ENCODE measurements at regions not wholly inside any gene's neighbourhood (a gene's known extent, or its start where the extent isn't known, plus 50 kb on each side); places are given as distances from the start of the nearest gene placed in this dataset.

GRCh38 chr5:124546643-124547042, 199.8 kb downstream of the ZNF608 start:
- Histone ChIP-seq H3K4me3 (no peak overlapping the region), H3K9me3 (replicated peaks in 1 of 11) (peaks cover 0 to under 1% (median 0%) of the 10 kb centered on the region in 11 experiments; a peak in 1 of 22 replicates), H3K4me1 (peaks cover 0 to 8% (median 5%) of the 10 kb centered on the region in 10 experiments; a peak in 7 of 20 replicates), H3K36me3 (no peaks in the 10 kb centered on the region), H3K9ac (no peak overlapping the region), H4K20me1 (no peaks in the 10 kb centered on the region), H3K4me2 (no peak overlapping the region), H3K27ac (no peak overlapping the region), H3K27me3 (no peaks in the 10 kb centered on the region)
- no peak for TF ChIP-seq Cebpa-rat (IDR thresholded peaks at IDR 0.05)

- Histone ChIP-seq H3K4me2 (peak overlapping the region in 8 of 11 experiments; percentile 7 to 48 (median 26); a peak in 10 of 22 replicates), H3K4me1 (peaks cover 0 to 8% (median 5%) of the 10 kb centered on the region in 10 experiments; a peak in 7 of 20 replicates), H3K4me3 (no peak overlapping the region), H3K27ac (no peak overlapping the region), H3K27me3 (no peaks in the 10 kb centered on the region), H4K20me1 (no peaks in the 10 kb centered on the region), H3K36me3 (no peaks in the 10 kb centered on the region), H3K9me3 (replicated peaks in 1 of 11) (peaks cover 0 to 5% (median 0%) of the 10 kb centered on the region in 11 experiments; a peak in 1 of 22 replicates), H3K9ac (no peak overlapping the region)
- no peak for TF ChIP-seq Cebpa-rat (IDR thresholded peaks at IDR 0.05)
Measured at GRCh38 chr5:124544366-124545055, 201.9 kb downstream of the ZNF608 start.

GRCh38 chr5:124538931-124539330, 207.5 kb downstream of the ZNF608 start:
- Histone ChIP-seq H3K4me3 (no peak overlapping the region), H3K4me1 (peaks cover 0 to 42% (median 0%) of the 10 kb centered on the region in 10 experiments; a peak in 4 of 20 replicates), H3K27me3 (no peaks in the 10 kb centered on the region), H3K4me2 (peak overlapping the region in 2 of 11 experiments; percentile 41 to 56; a peak in 2 of 22 replicates), H3K9me3 (replicated peaks in 1 of 11) (peaks cover 0 to 29% (median 3%) of the 10 kb centered on the region in 11 experiments; a peak in 7 of 22 replicates), H4K20me1 (no peaks in the 10 kb centered on the region), H3K36me3 (no peaks in the 10 kb centered on the region), H3K27ac (peak overlapping the region in 2 of 11 experiments; percentile 60 to 80; a peak in 1 of 22 replicates), H3K9ac (no peak overlapping the region)
- TF ChIP-seq Cebpa-rat (IDR thresholded peaks at IDR 0.05), result no peak

GRCh38 chr5:124538191-124538590, 208.2 kb downstream of the ZNF608 start:
- no peak for TF ChIP-seq Cebpa-rat (IDR thresholded peaks at IDR 0.05)
- no peaks in the 10 kb centered on the region for H3K27me3 ChIP-seq
- H3K36me3 ChIP-seq, result no peaks in the 10 kb centered on the region
- no peak overlapping the region for H3K4me3 ChIP-seq
- peaks cover 0 to 42% (median 0%) of the 10 kb centered on the region in 10 experiments; a peak in 4 of 20 replicates for H3K4me1 ChIP-seq
- no peak overlapping the region for H3K9ac ChIP-seq
- no peaks in the 10 kb centered on the region for H4K20me1 ChIP-seq
- peaks cover 0 to 29% (median 3%) of the 10 kb centered on the region in 11 experiments; a peak in 7 of 22 replicates for H3K9me3 ChIP-seq (replicated peaks in 1 of 11)
- H3K27ac ChIP-seq, result peak overlapping the region in 2 of 11 experiments; percentile 60 to 80; a peak in 3 of 22 replicates
- H3K4me2 ChIP-seq, result peak overlapping the region in 2 of 11 experiments; percentile 41 to 56; a peak in 5 of 22 replicates

GRCh38 chr5:124537522-124537921, 208.9 kb downstream of the ZNF608 start:
- peaks cover 0 to 29% (median 3%) of the 10 kb centered on the region in 11 experiments; a peak in 7 of 22 replicates for H3K9me3 ChIP-seq (replicated peaks in 1 of 11)
- peak overlapping the region in 3 of 11 experiments; percentile 1 to 80 (median 60); a peak in 3 of 22 replicates for H3K27ac ChIP-seq
- H3K36me3 ChIP-seq, result no peaks in the 10 kb centered on the region
- no peak for TF ChIP-seq Cebpa-rat (IDR thresholded peaks at IDR 0.05)
- H3K9ac ChIP-seq, result no peak overlapping the region
- peaks cover 0 to 42% (median 0%) of the 10 kb centered on the region in 10 experiments; a peak in 4 of 20 replicates for H3K4me1 ChIP-seq
- H3K27me3 ChIP-seq, result no peaks in the 10 kb centered on the region
- H3K4me2 ChIP-seq, result peak overlapping the region in 2 of 11 experiments; percentile 41 to 56; a peak in 4 of 22 replicates
- H4K20me1 ChIP-seq, result no peaks in the 10 kb centered on the region
- H3K4me3 ChIP-seq, result no peak overlapping the region

GRCh38 chr5:124537107-124537506, 209.3 kb downstream of the ZNF608 start:
- H3K36me3 ChIP-seq, result no peaks in the 10 kb centered on the region
- no peak for TF ChIP-seq Cebpa-rat (IDR thresholded peaks at IDR 0.05)
- H3K27me3 ChIP-seq, result no peaks in the 10 kb centered on the region

GRCh38 chr5:124536333-124536732, 210.1 kb downstream of the ZNF608 start:
- H3K27ac ChIP-seq, result peak overlapping the region in 3 of 11 experiments; percentile 32 to 80 (median 60); a peak in 4 of 22 replicates
- no peaks in the 10 kb centered on the region for H3K27me3 ChIP-seq
- TF ChIP-seq Cebpa-rat (IDR thresholded peaks at IDR 0.05), result no peak
- H3K4me3 ChIP-seq, result no peak overlapping the region
- peaks cover 0 to 42% (median 0%) of the 10 kb centered on the region in 10 experiments; a peak in 4 of 20 replicates for H3K4me1 ChIP-seq
- H3K4me2 ChIP-seq, result peak overlapping the region in 3 of 11 experiments; percentile 3 to 61 (median 41); a peak in 5 of 22 replicates
- no peaks in the 10 kb centered on the region for H3K36me3 ChIP-seq
- peak overlapping the region in 1 of 11 experiments; percentile 46; a peak in 1 of 22 replicates for H3K9ac ChIP-seq
- peaks cover 0 to 29% (median 0%) of the 10 kb centered on the region in 11 experiments; a peak in 7 of 22 replicates for H3K9me3 ChIP-seq (replicated peaks in 1 of 11)
- no peaks in the 10 kb centered on the region for H4K20me1 ChIP-seq

More at GRCh38 chr5:124537107-124537506, 209.3 kb downstream of the ZNF608 start:
- H3K9ac ChIP-seq, result no peak overlapping the region
- peak overlapping the region in 2 of 11 experiments; percentile 41 to 56; a peak in 3 of 22 replicates for H3K4me2 ChIP-seq
- peaks cover 0 to 29% (median 3%) of the 10 kb centered on the region in 11 experiments; a peak in 7 of 22 replicates for H3K9me3 ChIP-seq (replicated peaks in 1 of 11)
- H3K4me1 ChIP-seq, result peaks cover 0 to 42% (median 0%) of the 10 kb centered on the region in 10 experiments; a peak in 4 of 20 replicates
- H4K20me1 ChIP-seq, result no peaks in the 10 kb centered on the region
- H3K27ac ChIP-seq, result peak overlapping the region in 3 of 11 experiments; percentile 32 to 80 (median 60); a peak in 4 of 22 replicates
- H3K4me3 ChIP-seq, result no peak overlapping the region

GRCh38 chr5:124530916-124531315, 215.5 kb downstream of the ZNF608 start:
- Histone ChIP-seq H3K36me3 (no peaks in the 10 kb centered on the region), H3K9me3 (replicated peaks in 1 of 11) (peaks cover 0 to 11% (median 0%) of the 10 kb centered on the region in 11 experiments; a peak in 2 of 22 replicates), H3K27me3 (no peaks in the 10 kb centered on the region)

GRCh38 chr5:124528838-124529237, 217.6 kb downstream of the ZNF608 start:
- H3K4me1 ChIP-seq, result no peaks in the 10 kb centered on the region
- H3K27me3 ChIP-seq, result no peaks in the 10 kb centered on the region
- H4K20me1 ChIP-seq, result no peaks in the 10 kb centered on the region
- no peak overlapping the region for H3K9ac ChIP-seq
- no peak overlapping the region for H3K27ac ChIP-seq
- H3K4me2 ChIP-seq, result no peak overlapping the region
- no peak for TF ChIP-seq Cebpa-rat (IDR thresholded peaks at IDR 0.05)
- H3K4me3 ChIP-seq, result no peak overlapping the region
- H3K9me3 ChIP-seq (replicated peaks in 1 of 11), result peaks cover 0 to 10% (median 0%) of the 10 kb centered on the region in 11 experiments; a peak in 1 of 22 replicates
- no peaks in the 10 kb centered on the region for H3K36me3 ChIP-seq

More at GRCh38 chr5:124530916-124531315, 215.5 kb downstream of the ZNF608 start:
- no peak overlapping the region for H3K9ac ChIP-seq
- peaks cover 0 to 8% (median 0%) of the 10 kb centered on the region in 10 experiments; a peak in 4 of 20 replicates for H3K4me1 ChIP-seq
- H3K4me3 ChIP-seq, result no peak overlapping the region
- no peak for TF ChIP-seq Cebpa-rat (IDR thresholded peaks at IDR 0.05)
- H4K20me1 ChIP-seq, result no peaks in the 10 kb centered on the region
- no peak overlapping the region for H3K27ac ChIP-seq
- no peak overlapping the region for H3K4me2 ChIP-seq
